A673 (cell line): ENCODE measurements at regions not wholly inside any gene's neighbourhood (a gene's known extent, or its start where the extent isn't known, plus 50 kb on each side); places are given as distances from the start of the nearest gene placed in this dataset.

Experiments used
- EZH2 ChIP-seq: fragments of 200-600 bp; sonication (generic); IDR thresholded peaks from 2 replicates; pipeline ENCODE4 v1.6.1; 2017; ENCODE audit warnings: borderline replicate concordance, low read depth, mild to moderate bottlenecking, mixed read lengths, antibody characterized with exemption, low read length; ENCODE audit not compliant: poor library complexity, severe bottlenecking
- TF ChIP-seq, protein P1 (sequence below): fragments of 300-800, 200-600 bp; sonication (generic); conservative IDR thresholded peaks from 2 replicates; pipeline ENCODE4 v1.5.1; 2017; ENCODE audit warnings: low read depth, mild to moderate bottlenecking, antibody characterized with exemption, low read length, moderate library complexity, mixed read lengths

DNA sequence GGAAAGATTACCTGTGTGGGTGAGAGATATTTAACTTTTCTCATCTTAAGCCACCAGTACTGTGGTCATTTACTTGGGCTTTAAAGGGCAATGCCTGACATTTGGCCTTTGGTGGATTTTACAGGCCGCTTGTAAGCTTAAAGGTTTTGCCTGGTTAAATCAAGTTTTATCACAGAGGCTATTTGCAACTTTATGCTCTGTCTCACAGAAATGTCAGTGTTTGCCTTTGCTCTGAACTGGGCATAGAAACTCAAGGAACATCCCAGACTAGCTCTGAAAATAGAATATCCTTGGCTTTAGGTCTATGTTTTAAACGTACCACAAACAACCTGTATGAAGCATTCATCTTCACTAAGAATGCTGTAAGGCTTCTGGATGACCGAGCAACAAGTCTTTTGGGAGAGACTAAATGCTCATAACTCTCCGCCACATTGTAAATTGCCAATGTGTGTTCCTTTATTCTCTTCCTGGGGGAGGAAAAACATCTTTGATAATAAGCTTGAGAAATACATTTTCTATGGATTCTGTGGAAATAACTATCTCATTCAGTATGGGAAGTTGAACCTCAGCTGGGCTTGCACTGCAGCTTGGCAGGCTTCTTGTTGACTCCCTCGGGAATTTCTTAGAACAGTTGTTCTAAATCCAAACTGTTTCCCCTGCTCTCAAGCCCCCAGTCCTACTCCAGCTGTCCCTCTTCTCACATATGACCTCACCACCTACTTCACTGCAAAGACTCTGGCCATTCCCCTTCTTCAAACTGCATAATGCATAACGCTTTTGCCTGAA lies 105.8 kb upstream of the WDR44 start:
- TF ChIP-seq EZH2, result no peak
- TF ChIP-seq, protein P1, sequence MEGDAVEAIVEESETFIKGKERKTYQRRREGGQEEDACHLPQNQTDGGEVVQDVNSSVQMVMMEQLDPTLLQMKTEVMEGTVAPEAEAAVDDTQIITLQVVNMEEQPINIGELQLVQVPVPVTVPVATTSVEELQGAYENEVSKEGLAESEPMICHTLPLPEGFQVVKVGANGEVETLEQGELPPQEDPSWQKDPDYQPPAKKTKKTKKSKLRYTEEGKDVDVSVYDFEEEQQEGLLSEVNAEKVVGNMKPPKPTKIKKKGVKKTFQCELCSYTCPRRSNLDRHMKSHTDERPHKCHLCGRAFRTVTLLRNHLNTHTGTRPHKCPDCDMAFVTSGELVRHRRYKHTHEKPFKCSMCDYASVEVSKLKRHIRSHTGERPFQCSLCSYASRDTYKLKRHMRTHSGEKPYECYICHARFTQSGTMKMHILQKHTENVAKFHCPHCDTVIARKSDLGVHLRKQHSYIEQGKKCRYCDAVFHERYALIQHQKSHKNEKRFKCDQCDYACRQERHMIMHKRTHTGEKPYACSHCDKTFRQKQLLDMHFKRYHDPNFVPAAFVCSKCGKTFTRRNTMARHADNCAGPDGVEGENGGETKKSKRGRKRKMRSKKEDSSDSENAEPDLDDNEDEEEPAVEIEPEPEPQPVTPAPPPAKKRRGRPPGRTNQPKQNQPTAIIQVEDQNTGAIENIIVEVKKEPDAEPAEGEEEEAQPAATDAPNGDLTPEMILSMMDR, result no peak
